Suppressor macrophage (primary cell): ENCODE measurements at regions not wholly inside any gene's neighbourhood (a gene's known extent, or its start where the extent isn't known, plus 50 kb on each side); places are given as distances from the start of the nearest gene placed in this dataset.

ENCODE experiments used
- DNase-seq, 4 experiments: peaks; one replicate each; pipeline ENCODE4 v3.0.0-alpha.2; 2020 to 2022

- DNase-seq: no peak
Measured at GRCh38 chr2:2846332-2847208, 515.5 kb upstream of the MYT1L start.

DNA sequence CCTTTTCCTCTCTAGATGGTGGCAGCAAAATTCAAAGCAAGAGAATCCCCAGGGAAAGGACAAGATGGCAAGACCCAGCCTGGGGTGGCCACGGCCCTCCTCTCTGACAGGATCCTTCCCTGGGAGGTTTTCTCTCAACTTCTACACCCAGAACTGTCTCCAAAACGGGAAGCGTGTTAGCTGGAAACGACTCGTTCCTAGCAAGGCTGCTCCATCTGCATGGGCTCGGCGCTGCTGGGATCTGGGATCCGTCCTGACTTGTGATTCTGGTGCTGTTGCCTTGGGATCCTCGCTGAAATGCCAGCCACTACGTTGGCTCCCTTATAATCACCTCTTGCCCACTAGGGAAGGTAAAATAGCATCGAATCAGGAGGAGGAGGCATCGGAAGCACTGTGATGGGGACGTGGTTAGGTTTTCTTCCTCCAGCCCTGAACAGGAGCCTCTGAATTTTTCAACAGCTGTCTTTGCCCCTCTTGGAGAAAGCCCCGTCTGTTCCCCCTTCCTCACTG, 514.8 kb upstream of the MYT1L start:
- no peak for DNase-seq

GRCh38 chr2:2845267-2845666, 514.2 kb upstream of the MYT1L start:
- DNase-seq: no peak

DNA sequence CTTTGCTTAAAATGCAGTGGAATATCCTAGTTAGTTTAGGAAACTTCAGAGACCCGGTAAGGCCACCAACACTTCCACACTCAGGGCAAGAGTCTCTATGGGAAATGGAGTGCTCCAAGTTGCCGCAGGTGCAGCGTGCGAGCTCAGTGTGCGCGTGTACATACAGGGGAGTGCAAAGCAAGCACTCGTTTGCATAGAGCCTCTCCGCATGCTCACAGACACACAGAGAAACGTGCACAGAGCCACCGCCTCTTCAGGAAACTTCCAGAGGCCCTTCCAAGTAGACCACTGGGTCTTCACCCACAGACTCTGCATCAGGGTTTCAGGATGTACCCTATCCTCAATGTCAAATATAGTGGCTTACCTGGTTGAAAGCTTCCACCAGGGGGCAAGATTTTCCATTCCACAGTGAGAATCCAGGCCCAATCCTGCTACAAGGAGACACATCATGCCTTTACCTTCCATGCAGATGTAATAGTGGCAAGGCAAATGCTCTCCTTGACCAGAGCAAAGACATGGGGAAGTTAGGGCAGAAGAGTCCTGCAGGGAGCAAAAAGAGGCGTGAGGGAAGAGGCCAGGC, 513.0 kb upstream of the MYT1L start:
- DNase-seq: no peak

DNA sequence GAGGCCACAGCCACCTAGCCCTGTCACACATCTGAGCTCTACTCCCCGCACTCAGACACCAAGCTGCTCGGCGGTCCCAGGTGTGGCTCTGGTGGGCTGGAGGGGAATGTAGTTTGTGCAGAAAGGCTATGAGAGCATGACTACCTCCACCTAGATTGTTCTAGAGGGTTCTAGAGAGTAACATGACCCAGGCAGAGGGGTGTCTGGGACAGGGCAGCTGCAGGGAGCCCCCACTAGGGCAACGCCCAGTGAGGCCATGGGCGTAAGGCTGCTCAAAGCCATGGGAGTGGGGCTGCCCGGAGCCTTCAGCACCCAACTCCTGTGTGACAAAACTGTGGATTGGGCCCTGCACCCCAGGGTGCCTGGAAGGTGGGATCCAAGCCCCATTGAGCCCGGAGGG, 511.4 kb upstream of the MYT1L start:
- no peak for DNase-seq

- no peak for DNase-seq
Measured at GRCh38 chr2:2840681-2841300, 509.7 kb upstream of the MYT1L start.

DNA sequence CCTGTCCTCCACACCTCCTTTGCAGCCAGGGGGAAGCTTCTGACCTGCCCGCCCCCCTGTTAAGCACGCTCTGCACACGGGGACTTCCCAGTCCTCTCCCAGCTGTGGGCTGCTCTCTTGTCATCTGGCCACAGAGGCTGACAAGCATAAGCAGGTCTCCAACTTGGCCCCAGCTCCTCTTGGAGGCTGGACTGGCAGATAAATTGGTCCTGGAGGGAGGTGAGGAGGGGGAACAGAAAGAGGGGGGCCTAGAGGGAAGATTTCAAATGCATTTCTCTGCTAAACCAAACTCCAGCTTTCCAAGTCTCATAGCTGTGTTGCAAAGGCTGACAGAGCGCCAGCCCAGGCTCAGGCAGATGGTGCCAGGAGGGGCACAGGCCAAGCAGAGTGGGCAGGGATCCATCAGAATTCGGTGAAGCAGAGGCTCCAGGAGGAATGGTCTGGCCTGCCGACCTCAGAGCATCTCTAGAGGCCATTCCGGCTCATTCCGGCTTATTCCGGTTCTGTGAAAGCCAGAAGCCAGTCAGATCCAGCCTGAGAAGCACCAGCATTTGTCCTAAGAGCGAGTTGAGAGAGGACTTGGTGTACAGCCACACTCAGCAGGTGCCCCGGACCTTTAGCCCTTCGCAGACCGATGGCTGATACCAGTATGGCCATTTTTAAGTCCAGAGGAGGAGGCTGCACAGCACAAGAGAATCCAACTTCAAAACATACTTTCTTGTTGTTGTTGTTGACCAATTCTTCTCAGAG, 508.9 kb upstream of the MYT1L start:
- DNase-seq: no peak

GRCh38 chr2:2839393-2839781, 508.3 kb upstream of the MYT1L start:
- no peak for DNase-seq

GRCh38 chr2:2838548-2838845, 507.4 kb upstream of the MYT1L start:
- no peak for DNase-seq

DNA sequence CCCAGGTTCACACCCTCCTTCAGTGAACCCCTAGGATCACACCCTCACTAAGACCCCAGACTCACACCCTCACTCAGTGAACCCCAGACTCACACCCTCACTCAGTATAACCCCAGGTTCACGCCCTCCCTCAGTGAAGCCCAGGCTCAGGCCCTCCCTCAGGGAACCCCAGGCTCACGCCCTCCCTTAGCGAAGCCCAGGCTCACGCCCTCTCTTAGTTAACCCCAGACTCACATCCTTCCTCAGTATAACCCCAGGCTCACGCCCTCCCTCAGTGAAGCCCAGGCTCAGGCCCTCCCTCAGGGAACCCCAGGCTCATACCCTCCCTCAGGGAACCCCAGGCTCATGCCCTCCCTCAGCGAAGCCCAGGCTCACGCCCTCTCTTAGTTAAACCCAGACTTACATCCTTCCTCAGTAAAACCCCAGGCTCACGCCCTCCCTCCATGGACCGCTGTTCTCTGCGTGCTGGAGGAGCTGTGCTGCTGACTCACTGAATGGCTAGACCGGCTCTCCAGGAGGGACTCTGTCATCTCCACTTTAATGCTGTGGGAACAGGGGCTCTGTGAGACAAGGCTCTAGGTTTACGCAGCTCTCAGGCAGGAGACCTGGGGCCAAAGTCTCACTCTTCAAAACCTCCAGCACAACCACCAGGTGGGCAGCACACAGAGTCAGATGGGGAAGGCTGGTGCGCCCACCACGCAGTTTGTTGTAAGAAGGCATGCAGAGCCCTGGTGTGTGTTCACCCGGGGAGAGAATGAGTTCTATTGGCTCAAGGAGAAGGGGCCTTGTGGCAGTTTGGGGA, 506.9 kb upstream of the MYT1L start:
- no peak for DNase-seq

- no peak for DNase-seq
Measured at GRCh38 chr2:2836343-2837070, 505.4 kb upstream of the MYT1L start.

GRCh38 chr2:2834516-2835254, 503.6 kb upstream of the MYT1L start:
- DNase-seq: no peak

DNA sequence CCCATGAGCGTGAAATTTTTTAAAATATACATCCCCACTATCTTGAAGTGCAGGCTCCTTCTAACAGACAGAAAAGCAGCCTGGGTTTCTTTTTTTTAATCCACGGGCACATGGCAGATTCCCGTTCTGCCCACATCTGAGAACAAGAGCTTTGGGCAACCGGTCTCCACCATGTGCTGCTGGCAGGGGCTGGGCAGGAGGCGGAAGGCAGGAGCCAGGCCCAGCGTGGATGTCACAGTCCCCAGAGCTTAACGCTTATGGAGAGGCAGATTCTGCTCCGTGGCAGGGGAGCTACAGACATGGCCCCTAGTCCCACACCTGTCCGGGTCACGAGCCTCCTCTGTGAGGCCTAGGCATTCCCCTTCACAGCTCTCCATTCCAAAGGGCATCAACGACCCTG, 503.0 kb upstream of the MYT1L start:
- DNase-seq: no peak

DNA sequence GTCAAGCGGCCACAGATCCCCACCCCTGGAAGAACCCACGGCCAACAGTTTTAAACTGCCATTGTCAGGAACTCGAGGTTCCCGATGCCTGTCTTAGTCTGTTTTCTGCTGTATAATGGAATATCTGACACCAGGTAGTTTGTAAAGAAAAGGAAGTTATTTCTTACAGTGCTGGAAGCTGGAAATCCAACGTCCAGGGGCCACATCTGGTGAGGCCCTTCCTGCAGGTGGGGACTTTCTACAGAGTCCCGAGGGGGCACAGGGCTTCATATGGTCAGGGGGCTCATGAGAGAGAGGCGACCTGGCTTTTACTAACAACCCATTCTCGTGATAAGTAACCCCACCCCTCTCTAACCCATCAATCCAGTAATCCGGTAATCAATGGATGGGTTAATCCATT, 501.6 kb upstream of the MYT1L start:
- no peak for DNase-seq

- no peak for DNase-seq
Measured at GRCh38 chr2:2831633-2832032, 500.6 kb upstream of the MYT1L start.

DNA sequence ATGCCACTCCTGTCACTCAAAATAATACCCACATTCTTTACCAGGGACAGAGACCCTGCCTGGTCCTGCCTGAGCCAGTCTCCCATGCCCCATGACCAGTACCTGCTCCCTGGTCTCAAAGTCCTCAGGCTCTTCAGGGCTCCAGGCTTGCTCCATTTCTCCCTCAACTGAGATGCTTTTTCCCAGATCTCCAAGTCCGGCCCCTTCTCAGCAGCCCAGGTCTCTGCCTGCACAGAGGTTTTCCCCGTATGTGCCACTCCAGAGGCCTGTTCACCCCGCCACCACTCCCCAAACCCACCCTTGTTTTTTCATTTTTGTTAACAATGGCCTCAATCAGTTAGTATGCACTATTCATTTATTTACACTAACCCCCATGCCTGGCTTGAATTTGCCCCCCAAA, 499.5 kb upstream of the MYT1L start:
- DNase-seq: no peak

GRCh38 chr2:2828774-2829368, 497.8 kb upstream of the MYT1L start:
- no peak for DNase-seq

GRCh38 chr2:2827761-2828221, 496.7 kb upstream of the MYT1L start:
- DNase-seq: no peak

DNA sequence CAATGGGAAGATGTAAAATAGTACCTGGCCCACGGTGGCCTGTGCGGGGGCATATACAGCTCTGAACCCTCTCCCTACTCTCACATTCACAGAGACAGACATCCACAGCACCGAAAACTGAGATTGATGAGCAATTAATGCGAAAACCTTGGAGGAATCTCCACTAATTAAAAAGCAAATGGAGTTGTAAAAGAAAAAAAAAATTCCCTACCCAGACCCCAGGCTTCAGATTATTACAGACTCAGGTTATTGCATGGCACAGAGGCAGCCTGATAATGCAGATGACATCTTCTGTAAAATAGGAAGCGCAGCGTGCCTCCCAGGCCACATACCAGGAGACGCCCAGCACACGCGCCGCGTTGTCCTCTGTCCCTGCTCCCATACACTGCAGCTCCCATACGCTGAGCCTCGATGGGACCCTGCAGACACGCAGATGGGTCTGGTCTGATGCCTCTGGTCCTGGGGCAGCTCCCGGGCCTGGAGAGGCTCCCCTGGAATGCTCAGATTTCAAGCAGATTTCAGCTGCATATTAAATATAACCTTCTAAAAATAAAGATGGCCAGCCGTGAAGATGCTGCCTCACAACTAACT, 496.1 kb upstream of the MYT1L start:
- no peak for DNase-seq

- no peak for DNase-seq
Measured at GRCh38 chr2:2826621-2827020, 495.5 kb upstream of the MYT1L start.
